Stomach (tissue), 4 donors: ENCODE measurements at regions not wholly inside any gene's neighbourhood (a gene's known extent, or its start where the extent isn't known, plus 50 kb on each side); places are given as distances from the start of the nearest gene placed in this dataset.

Experiments
- POLR2A ChIP-seq, 4 donors: fragments of 450-650 bp; IDR thresholded peaks; one replicate each; pipeline ENCODE4 v1.6.1; 2016; ENCODE audit warnings: antibody characterized with exemption in 4 of 4, control low read depth in 2 of 4, mild to moderate bottlenecking in 1 of 4, moderate library complexity in 1 of 4
- POLR2AphosphoS5 ChIP-seq, 3 donors: sonication (generic); formaldehyde crosslinking; IDR thresholded peaks; one replicate each; pipeline ENCODE4 v1.6.1; 2016; ENCODE audit warnings: antibody characterized with exemption in 3 of 3
- TF ChIP-seq, protein P1 (sequence below), 7 experiments: fragments of 450-650 bp in 4 of 7; fragments of 200-600 bp in 3 of 7; sonication (generic) in 3 of 7; IDR thresholded peaks; one replicate each; pipeline ENCODE4 v1.5.1; 2016 to 2019; ENCODE audit warnings: antibody characterized with exemption in 7 of 7, control low read depth in 2 of 7, mild to moderate bottlenecking in 1 of 7

- TF ChIP-seq POLR2AphosphoS5 (IDR thresholded peaks at IDR 0.05) (no peak), POLR2A (IDR thresholded peaks at IDR 0.05) (no peak)
- TF ChIP-seq, protein P1, sequence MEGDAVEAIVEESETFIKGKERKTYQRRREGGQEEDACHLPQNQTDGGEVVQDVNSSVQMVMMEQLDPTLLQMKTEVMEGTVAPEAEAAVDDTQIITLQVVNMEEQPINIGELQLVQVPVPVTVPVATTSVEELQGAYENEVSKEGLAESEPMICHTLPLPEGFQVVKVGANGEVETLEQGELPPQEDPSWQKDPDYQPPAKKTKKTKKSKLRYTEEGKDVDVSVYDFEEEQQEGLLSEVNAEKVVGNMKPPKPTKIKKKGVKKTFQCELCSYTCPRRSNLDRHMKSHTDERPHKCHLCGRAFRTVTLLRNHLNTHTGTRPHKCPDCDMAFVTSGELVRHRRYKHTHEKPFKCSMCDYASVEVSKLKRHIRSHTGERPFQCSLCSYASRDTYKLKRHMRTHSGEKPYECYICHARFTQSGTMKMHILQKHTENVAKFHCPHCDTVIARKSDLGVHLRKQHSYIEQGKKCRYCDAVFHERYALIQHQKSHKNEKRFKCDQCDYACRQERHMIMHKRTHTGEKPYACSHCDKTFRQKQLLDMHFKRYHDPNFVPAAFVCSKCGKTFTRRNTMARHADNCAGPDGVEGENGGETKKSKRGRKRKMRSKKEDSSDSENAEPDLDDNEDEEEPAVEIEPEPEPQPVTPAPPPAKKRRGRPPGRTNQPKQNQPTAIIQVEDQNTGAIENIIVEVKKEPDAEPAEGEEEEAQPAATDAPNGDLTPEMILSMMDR (IDR thresholded peaks at IDR 0.05) = no peak
Observed at GRCh38 chr6:138678168-138678567, 95.4 kb upstream of the CCDC28A start.
